Cardiac septum (tissue), 1 donor: ENCODE measurements at regions not wholly inside any gene's neighbourhood (a gene's known extent, or its start where the extent isn't known, plus 50 kb on each side); places are given as distances from the start of the nearest gene placed in this dataset.

Experiments
- DNase-seq: peaks from one replicate; pipeline ENCODE4 v3.0.0-alpha.2; 2020; ENCODE audit warnings: low spot score
- intact Hi-C: fragments of 100-400 bp; cut with DNase I; formaldehyde crosslinking; loops from one replicate; pipeline ENCODE4 v1.14.0; 2022
- donor health status: DM: no; HTN: no; CAD: no.

GRCh38 chr3:73789825-73790444 is 165.2 kb upstream of the PDZRN3 start:
- intact Hi-C loops: no loop called here
- DNase-seq: no peak

- intact Hi-C loops: no loop called here
Measured at GRCh38 chr3:73787620-73788019, 162.9 kb upstream of the PDZRN3 start.

GRCh38 chr3:73786998-73787397 is 162.3 kb upstream of the PDZRN3 start:
- no peak for DNase-seq
- intact Hi-C loops: no loop called here

More at GRCh38 chr3:73787620-73788019, 162.9 kb upstream of the PDZRN3 start:
- DNase-seq: no peak

GRCh38 chr3:73786321-73786807 is 161.6 kb upstream of the PDZRN3 start:
- intact Hi-C loops: no loop called here
- no peak for DNase-seq

- DNase-seq: no peak
- intact Hi-C loops: loop anchor here (5.0 kb wide), 1 partner anchor 158 kb away; no protein-coding TSS in a partner anchor
Measured at GRCh38 chr3:73784686-73785392, 160.1 kb upstream of the PDZRN3 start.

- no peak for DNase-seq
- intact Hi-C loops: loop anchor here (5.0 kb wide), 1 partner anchor 157 kb away; no protein-coding TSS in a partner anchor
Measured at GRCh38 chr3:73783811-73784210, 159.1 kb upstream of the PDZRN3 start.

- intact Hi-C loops: loop anchor here (5.0 kb wide), 1 partner anchor 154 kb away; no protein-coding TSS in a partner anchor
- DNase-seq: no peak
Measured at GRCh38 chr3:73781541-73781940, 156.8 kb upstream of the PDZRN3 start.

GRCh38 chr3:73774645-73775044 is 149.9 kb upstream of the PDZRN3 start:
- intact Hi-C loops: no loop called here
- DNase-seq: no peak

GRCh38 chr3:73773233-73773632 is 148.5 kb upstream of the PDZRN3 start:
- no peak for DNase-seq
- intact Hi-C loops: no loop called here

- DNase-seq: no peak
- intact Hi-C loops: no loop called here
Measured at GRCh38 chr3:73772076-73772886, 147.5 kb upstream of the PDZRN3 start.

GRCh38 chr3:73768524-73769308 is 144.0 kb upstream of the PDZRN3 start:
- intact Hi-C loops: loop anchor here (10.0 kb wide), 1 partner anchor 224 kb away; no protein-coding TSS in a partner anchor
- DNase-seq: no peak

- intact Hi-C loops: loop anchor here (2.0 to 10.0 kb wide), 2 partner anchors 142 to 222 kb away; partner anchors contain the start of gene PDZRN3
- no peak for DNase-seq
Measured at GRCh38 chr3:73766599-73767381, 142.0 kb upstream of the PDZRN3 start.

- intact Hi-C loops: loop anchor here (2.0 to 10.0 kb wide), 2 partner anchors 141 to 221 kb away; partner anchors contain the start of gene PDZRN3
- no peak for DNase-seq
Measured at GRCh38 chr3:73765878-73766545, 141.3 kb upstream of the PDZRN3 start.

- intact Hi-C loops: loop anchor here (10.0 kb wide), 1 partner anchor 218 kb away; no protein-coding TSS in a partner anchor
- DNase-seq: no peak
Measured at GRCh38 chr3:73762855-73763254, 138.1 kb upstream of the PDZRN3 start.

GRCh38 chr3:73759297-73759711 is 134.6 kb upstream of the PDZRN3 start:
- no peak for DNase-seq
- intact Hi-C loops: no loop called here

GRCh38 chr3:73757536-73757935 is 132.8 kb upstream of the PDZRN3 start:
- DNase-seq: no peak
- intact Hi-C loops: no loop called here

GRCh38 chr3:73753985-73754384 is 129.2 kb upstream of the PDZRN3 start:
- DNase-seq: no peak
- intact Hi-C loops: no loop called here

- intact Hi-C loops: no loop called here
- DNase-seq: no peak
Measured at GRCh38 chr3:73752338-73752737, 127.6 kb upstream of the PDZRN3 start.
